ENCODE measurements at regions not wholly inside any gene's neighbourhood (a gene's known extent, or its start where the extent isn't known, plus 50 kb on each side); places are given as distances from the start of the nearest gene placed in this dataset.

GRCh38 chr18:24761765-24762164 is 301.3 kb downstream of the HRH4 start:
- FAIRE-seq (no peak), DNase-seq (ENCODE audit: insufficient read length, low spot score) (no peak)
- TF ChIP-seq PAX5 (IDR thresholded peaks at IDR 0.05; ENCODE audit: insufficient read depth, low read length, severe bottlenecking) (no peak), TAF1 (IDR thresholded peaks at IDR 0.05; ENCODE audit: low read depth, low read length) (no peak), POLR2A (IDR thresholded peaks at IDR 0.05; ENCODE audit: low read depth, low read length) (no peak), POU2F2 (IDR thresholded peaks at IDR 0.05; ENCODE audit: low read depth, low read length) (no peak), POLR2AphosphoS5 (IDR thresholded peaks at IDR 0.05; ENCODE audit: low read depth, low read length) (no peak), SPI1 (IDR thresholded peaks at IDR 0.05; ENCODE audit: low read depth, low read length) (no peak)

- TF ChIP-seq POLR2A (IDR thresholded peaks at IDR 0.05; ENCODE audit: low read depth, low read length) (no peak), POLR2AphosphoS5 (IDR thresholded peaks at IDR 0.05; ENCODE audit: low read depth, low read length) (no peak), SPI1 (IDR thresholded peaks at IDR 0.05; ENCODE audit: low read depth, low read length) (no peak), PAX5 (IDR thresholded peaks at IDR 0.05; ENCODE audit: insufficient read depth, low read length, severe bottlenecking) (no peak), TAF1 (IDR thresholded peaks at IDR 0.05; ENCODE audit: low read depth, low read length) (no peak), POU2F2 (IDR thresholded peaks at IDR 0.05; ENCODE audit: low read depth, low read length) (no peak)
- DNase-seq (ENCODE audit: insufficient read length, low spot score): no peak
- no peak for FAIRE-seq
These were observed 302.1 kb downstream of the HRH4 start for GRCh38 chr18:24762511-24762910.

GRCh38 chr18:24763765-24764513 is 303.5 kb downstream of the HRH4 start:
- DNase-seq (ENCODE audit: insufficient read length, low spot score) (no peak), FAIRE-seq (no peak)
- TF ChIP-seq POLR2AphosphoS5 (IDR thresholded peaks at IDR 0.05; ENCODE audit: low read depth, low read length): no peak

- TF ChIP-seq TAF1 (IDR thresholded peaks at IDR 0.05; ENCODE audit: low read depth, low read length): no peak
- no peak for TF ChIP-seq SPI1 (IDR thresholded peaks at IDR 0.05; ENCODE audit: low read depth, low read length)
- no peak for TF ChIP-seq POU2F2 (IDR thresholded peaks at IDR 0.05; ENCODE audit: low read depth, low read length)
- no peak for TF ChIP-seq PAX5 (IDR thresholded peaks at IDR 0.05; ENCODE audit: insufficient read depth, low read length, severe bottlenecking)
- FAIRE-seq (no peak), DNase-seq (ENCODE audit: insufficient read length, low spot score) (no peak)
These were observed 304.3 kb downstream of the HRH4 start for GRCh38 chr18:24764766-24765165.

- FAIRE-seq (no peak), DNase-seq (ENCODE audit: insufficient read length, low spot score) (no peak)
- no peak for TF ChIP-seq PAX5 (IDR thresholded peaks at IDR 0.05; ENCODE audit: insufficient read depth, low read length, severe bottlenecking)
- no peak for TF ChIP-seq POU2F2 (IDR thresholded peaks at IDR 0.05; ENCODE audit: low read depth, low read length)
- no peak for TF ChIP-seq SPI1 (IDR thresholded peaks at IDR 0.05; ENCODE audit: low read depth, low read length)
- TF ChIP-seq POLR2AphosphoS5 (IDR thresholded peaks at IDR 0.05; ENCODE audit: low read depth, low read length): no peak
- no peak for TF ChIP-seq POLR2A (IDR thresholded peaks at IDR 0.05; ENCODE audit: low read depth, low read length)
- no peak for TF ChIP-seq TAF1 (IDR thresholded peaks at IDR 0.05; ENCODE audit: low read depth, low read length)
These were observed 305.9 kb downstream of the HRH4 start for GRCh38 chr18:24766376-24766775.

- TF ChIP-seq POU2F2 (IDR thresholded peaks at IDR 0.05; ENCODE audit: low read depth, low read length) (no peak), POLR2A (IDR thresholded peaks at IDR 0.05; ENCODE audit: low read depth, low read length) (no peak), SPI1 (IDR thresholded peaks at IDR 0.05; ENCODE audit: low read depth, low read length) (no peak), TAF1 (IDR thresholded peaks at IDR 0.05; ENCODE audit: low read depth, low read length) (no peak), PAX5 (IDR thresholded peaks at IDR 0.05; ENCODE audit: insufficient read depth, low read length, severe bottlenecking) (no peak), POLR2AphosphoS5 (IDR thresholded peaks at IDR 0.05; ENCODE audit: low read depth, low read length) (no peak)
- DNase-seq (ENCODE audit: insufficient read length, low spot score) (no peak), FAIRE-seq (no peak)
These were observed 310.0 kb downstream of the HRH4 start for GRCh38 chr18:24770311-24771024.

GRCh38 chr18:24771300-24771699 is 310.9 kb downstream of the HRH4 start:
- TF ChIP-seq POLR2AphosphoS5 (IDR thresholded peaks at IDR 0.05; ENCODE audit: low read depth, low read length): no peak
- no peak for TF ChIP-seq SPI1 (IDR thresholded peaks at IDR 0.05; ENCODE audit: low read depth, low read length)
- no peak for TF ChIP-seq PAX5 (IDR thresholded peaks at IDR 0.05; ENCODE audit: insufficient read depth, low read length, severe bottlenecking)
- TF ChIP-seq POLR2A (IDR thresholded peaks at IDR 0.05; ENCODE audit: low read depth, low read length): no peak
- no peak for TF ChIP-seq TAF1 (IDR thresholded peaks at IDR 0.05; ENCODE audit: low read depth, low read length)
- no peak for TF ChIP-seq POU2F2 (IDR thresholded peaks at IDR 0.05; ENCODE audit: low read depth, low read length)
- no peak for FAIRE-seq
- no peak for DNase-seq (ENCODE audit: insufficient read length, low spot score)

DNA sequence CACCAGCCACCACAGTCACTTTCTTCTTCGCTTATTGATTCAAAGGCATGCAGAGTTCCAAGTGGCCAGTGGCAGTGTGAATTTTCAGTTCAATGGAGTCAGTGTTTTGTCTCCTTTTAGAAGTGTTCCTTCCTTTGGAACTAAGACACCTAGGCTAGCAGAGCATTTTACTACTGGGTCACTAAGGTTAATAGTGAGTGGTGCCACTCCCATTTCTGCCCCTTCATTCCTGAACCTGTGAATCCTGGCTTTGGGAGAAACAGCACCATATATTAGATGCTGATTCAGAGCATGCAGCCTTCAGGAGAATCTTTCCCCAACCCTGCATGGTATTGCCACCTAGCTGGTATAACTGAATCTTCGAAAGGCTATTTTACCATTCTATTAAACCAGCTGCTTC is 312.7 kb downstream of the HRH4 start:
- DNase-seq (ENCODE audit: insufficient read length, low spot score): no peak
- FAIRE-seq: no peak

GRCh38 chr18:24776019-24776418 is 315.6 kb downstream of the HRH4 start:
- DNase-seq (ENCODE audit: insufficient read length, low spot score) (no peak), FAIRE-seq (no peak)
- TF ChIP-seq SPI1 (IDR thresholded peaks at IDR 0.05; ENCODE audit: low read depth, low read length): no peak
- no peak for TF ChIP-seq TAF1 (IDR thresholded peaks at IDR 0.05; ENCODE audit: low read depth, low read length)
- TF ChIP-seq POLR2A (IDR thresholded peaks at IDR 0.05; ENCODE audit: low read depth, low read length): no peak
- no peak for TF ChIP-seq POU2F2 (IDR thresholded peaks at IDR 0.05; ENCODE audit: low read depth, low read length)
- TF ChIP-seq POLR2AphosphoS5 (IDR thresholded peaks at IDR 0.05; ENCODE audit: low read depth, low read length): no peak
- TF ChIP-seq PAX5 (IDR thresholded peaks at IDR 0.05; ENCODE audit: insufficient read depth, low read length, severe bottlenecking): no peak

More for the DNA sequence above, 312.7 kb downstream of the HRH4 start:
- no peak for TF ChIP-seq PAX5 (IDR thresholded peaks at IDR 0.05; ENCODE audit: insufficient read depth, low read length, severe bottlenecking)
- TF ChIP-seq TAF1 (IDR thresholded peaks at IDR 0.05; ENCODE audit: low read depth, low read length): no peak
- no peak for TF ChIP-seq SPI1 (IDR thresholded peaks at IDR 0.05; ENCODE audit: low read depth, low read length)
- no peak for TF ChIP-seq POU2F2 (IDR thresholded peaks at IDR 0.05; ENCODE audit: low read depth, low read length)
- no peak for TF ChIP-seq POLR2A (IDR thresholded peaks at IDR 0.05; ENCODE audit: low read depth, low read length)
- TF ChIP-seq POLR2AphosphoS5 (IDR thresholded peaks at IDR 0.05; ENCODE audit: low read depth, low read length): no peak
